Smooth muscle cell (in vitro differentiated cells): ENCODE measurements at regions not wholly inside any gene's neighbourhood (a gene's known extent, or its start where the extent isn't known, plus 50 kb on each side); places are given as distances from the start of the nearest gene placed in this dataset.

ENCODE experiments used
- DNase-seq: peaks from one replicate; lab custom pipeline; 2025; ENCODE audit not compliant: unreplicated experiment; lab: John Stamatoyannopoulos, UW
- H2AFZ ChIP-seq: fragments of 200-600 bp; sonication (generic); 2 replicates; pipeline ENCODE4 v1.6.0; 2016; ENCODE audit warnings: antibody characterized with exemption, low read depth, mild to moderate bottlenecking
- H3F3A ChIP-seq: fragments of 200-600 bp; sonication (generic); 2 replicates; pipeline ENCODE4 v1.6.0; 2017; ENCODE audit warnings: antibody characterized with exemption, low read depth
- H3K27ac ChIP-seq: fragments of 200-600 bp; sonication (generic); 2 replicates; pipeline ENCODE4 v1.5.1; 2016; ENCODE audit warnings: low read depth, mild to moderate bottlenecking
- H3K27me3 ChIP-seq: fragments of 200-600 bp; sonication (generic); 2 replicates; pipeline ENCODE4 v1.6.1; 2016; ENCODE audit warnings: low read depth, mild to moderate bottlenecking
- H3K36me3 ChIP-seq: fragments of 200-600 bp; sonication (generic); 2 replicates; pipeline ENCODE4 v1.5.1; 2016; ENCODE audit warnings: low read depth
- H3K4me1 ChIP-seq: fragments of 200-600 bp; sonication (generic); 2 replicates; pipeline ENCODE4 v1.5.1; 2016; ENCODE audit warnings: low read depth
- H3K4me2 ChIP-seq: fragments of 200-600 bp; sonication (generic); 2 replicates; pipeline ENCODE4 v1.6.0; 2016; ENCODE audit warnings: mild to moderate bottlenecking
- H3K4me3 ChIP-seq: fragments of 200-600 bp; sonication (generic); 2 replicates; pipeline ENCODE4 v1.5.1; 2016; ENCODE audit warnings: mild to moderate bottlenecking
- H3K79me2 ChIP-seq: fragments of 200-600 bp; sonication (generic); 2 replicates; pipeline ENCODE4 v1.6.0; 2016; ENCODE audit warnings: low read depth, mild to moderate bottlenecking
- H3K9ac ChIP-seq: fragments of 200-600 bp; sonication (generic); 2 replicates; pipeline ENCODE4 v1.6.0; 2016; ENCODE audit warnings: low read depth
- H3K9me3 ChIP-seq: fragments of 200-600 bp; sonication (generic); replicated peaks from 2 replicates; pipeline ENCODE4 v1.5.1; 2016; ENCODE audit warnings: low read depth
- H4K20me1 ChIP-seq: fragments of 200-600 bp; sonication (generic); 2 replicates; pipeline ENCODE4 v1.6.0; 2016; ENCODE audit warnings: low read depth
- WGBS: methylation state at CpG from one replicate; pipeline ENCODE4 v1.1.7; 2016; ENCODE audit warnings: low lambda C conversion rate; 5-methylcytosine and 5-hydroxymethylcytosine counted together
- TF ChIP-seq, protein P1 (sequence below): fragments of 200-600 bp; sonication (generic); IDR thresholded peaks from 2 replicates; pipeline ENCODE4 v1.5.1; 2017; ENCODE audit warnings: borderline replicate concordance, mild to moderate bottlenecking, antibody characterized with exemption; ENCODE audit not compliant: insufficient read depth, poor library complexity, severe bottlenecking

DNA sequence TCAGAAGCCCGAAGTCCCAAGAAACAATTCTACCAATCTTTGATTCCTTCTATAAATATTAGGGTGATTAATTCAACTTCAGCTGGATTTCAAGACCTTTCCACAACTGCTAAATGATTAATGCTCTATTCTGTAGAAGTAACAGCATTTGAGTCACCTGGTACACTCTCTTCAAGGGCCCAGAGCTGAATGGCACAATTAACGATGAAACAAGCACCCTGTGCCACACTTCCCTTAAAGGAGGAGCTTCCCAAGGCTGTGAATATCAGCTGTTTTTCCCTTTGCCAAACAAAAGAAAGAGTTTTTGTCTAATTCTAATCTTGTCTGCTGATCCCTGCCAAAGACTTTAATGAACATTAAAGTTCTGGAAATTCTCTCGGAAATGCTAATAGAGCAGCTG lies 56.0 kb downstream of the BOD1L2 start:
- Histone ChIP-seq H4K20me1 (no peaks in the 10 kb centered on the region), H3K9me3 (no peaks in the 10 kb centered on the region), H2AFZ (no peak overlapping the region), H3F3A (no peaks in the 10 kb centered on the region), H3K9ac (no peak overlapping the region), H3K79me2 (no peaks in the 10 kb centered on the region), H3K4me1 (no peaks in the 10 kb centered on the region), H3K27me3 (no peaks in the 10 kb centered on the region), H3K27ac (no peak overlapping the region), H3K4me2 (no peak overlapping the region), H3K4me3 (no peak overlapping the region), H3K36me3 (no peaks in the 10 kb centered on the region)
- 90% methylated on average over 3 of the region's 3 CpGs for whole genome bisulfite sequencing
- no peak for DNase-seq
- TF ChIP-seq, protein P1, sequence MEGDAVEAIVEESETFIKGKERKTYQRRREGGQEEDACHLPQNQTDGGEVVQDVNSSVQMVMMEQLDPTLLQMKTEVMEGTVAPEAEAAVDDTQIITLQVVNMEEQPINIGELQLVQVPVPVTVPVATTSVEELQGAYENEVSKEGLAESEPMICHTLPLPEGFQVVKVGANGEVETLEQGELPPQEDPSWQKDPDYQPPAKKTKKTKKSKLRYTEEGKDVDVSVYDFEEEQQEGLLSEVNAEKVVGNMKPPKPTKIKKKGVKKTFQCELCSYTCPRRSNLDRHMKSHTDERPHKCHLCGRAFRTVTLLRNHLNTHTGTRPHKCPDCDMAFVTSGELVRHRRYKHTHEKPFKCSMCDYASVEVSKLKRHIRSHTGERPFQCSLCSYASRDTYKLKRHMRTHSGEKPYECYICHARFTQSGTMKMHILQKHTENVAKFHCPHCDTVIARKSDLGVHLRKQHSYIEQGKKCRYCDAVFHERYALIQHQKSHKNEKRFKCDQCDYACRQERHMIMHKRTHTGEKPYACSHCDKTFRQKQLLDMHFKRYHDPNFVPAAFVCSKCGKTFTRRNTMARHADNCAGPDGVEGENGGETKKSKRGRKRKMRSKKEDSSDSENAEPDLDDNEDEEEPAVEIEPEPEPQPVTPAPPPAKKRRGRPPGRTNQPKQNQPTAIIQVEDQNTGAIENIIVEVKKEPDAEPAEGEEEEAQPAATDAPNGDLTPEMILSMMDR = no peak

DNA sequence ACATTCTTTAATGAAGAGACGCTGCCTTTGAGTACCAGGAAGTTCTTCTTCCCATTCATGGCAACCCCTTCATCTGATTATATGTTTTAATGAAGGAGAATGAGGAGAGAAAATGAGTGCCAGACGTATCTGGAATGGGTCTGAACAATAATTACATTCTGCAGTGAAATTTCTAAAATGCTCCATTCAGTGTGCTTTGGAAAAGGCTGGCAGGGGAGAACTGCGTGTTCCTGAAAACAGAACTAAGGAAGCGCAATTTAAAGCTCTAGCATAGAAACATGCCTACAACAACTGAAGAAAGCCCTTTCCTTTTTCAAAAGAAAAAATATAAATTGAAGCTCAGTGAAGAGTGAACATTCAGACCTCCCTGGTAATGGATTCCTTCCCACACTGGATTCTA lies 58.8 kb downstream of the BOD1L2 start:
- WGBS = 83% methylated on average over 4 of the region's 4 CpGs
- Histone ChIP-seq H3K4me2 (no peak overlapping the region), H3K27me3 (no peaks in the 10 kb centered on the region), H3K27ac (no peak overlapping the region), H3K9ac (no peak overlapping the region), H4K20me1 (no peaks in the 10 kb centered on the region), H3K79me2 (no peaks in the 10 kb centered on the region), H3K4me1 (peaks cover 10% of the 10 kb centered on the region), H3K9me3 (no peaks in the 10 kb centered on the region), H2AFZ (no peak overlapping the region), H3F3A (no peaks in the 10 kb centered on the region), H3K4me3 (no peak overlapping the region), H3K36me3 (no peaks in the 10 kb centered on the region)
- TF ChIP-seq, protein P1 = no peak
- DNase-seq = no peak

DNA sequence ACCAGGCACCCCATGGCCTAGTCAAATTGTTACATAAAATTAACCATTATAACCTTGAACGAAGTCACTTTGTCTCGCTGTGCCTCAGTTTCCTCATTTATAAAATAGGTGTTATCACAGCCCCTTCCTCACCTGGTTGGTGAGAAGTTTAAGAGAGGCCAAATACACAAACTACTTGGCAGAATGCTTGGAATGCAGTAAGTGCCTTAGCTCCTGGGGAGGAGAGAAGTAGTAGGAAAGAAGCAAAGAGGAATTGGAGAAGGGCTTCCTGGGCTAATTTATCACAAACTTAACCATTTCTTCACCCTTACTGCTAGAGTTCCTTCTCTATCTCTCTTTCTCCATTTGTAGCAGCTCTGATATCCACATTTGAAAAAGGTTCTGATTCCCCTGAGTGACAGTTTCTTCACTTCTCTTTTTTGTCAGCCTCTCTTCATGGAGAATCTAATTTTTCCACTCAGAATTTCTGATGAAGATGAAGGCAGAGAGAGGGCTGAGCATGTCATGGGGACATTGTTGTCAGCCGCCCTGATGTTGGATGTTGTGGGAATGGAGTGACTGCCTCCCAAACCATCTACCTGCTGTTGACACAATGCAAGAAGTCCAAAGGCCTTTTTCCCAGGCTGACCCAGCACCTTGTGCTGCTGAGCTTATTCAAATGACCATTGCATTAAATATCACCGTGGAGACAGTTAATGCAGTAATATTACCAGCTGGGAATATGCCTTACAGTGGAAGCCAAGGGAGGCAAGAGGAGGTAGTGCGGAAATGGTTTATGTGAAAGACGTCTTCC lies 60.4 kb downstream of the BOD1L2 start:
- H3K79me2 ChIP-seq = no peaks in the 10 kb centered on the region
- no peaks in the 10 kb centered on the region for H3K9me3 ChIP-seq
- peaks cover 8% of the 10 kb centered on the region for H3F3A ChIP-seq
- no peaks in the 10 kb centered on the region for H4K20me1 ChIP-seq
- H3K4me2 ChIP-seq = no peak overlapping the region
- no peak overlapping the region for H3K9ac ChIP-seq
- no peaks in the 10 kb centered on the region for H3K36me3 ChIP-seq
- H3K27ac ChIP-seq = no peak overlapping the region
- no peaks in the 10 kb centered on the region for H3K27me3 ChIP-seq
- peaks cover 15% of the 10 kb centered on the region for H3K4me1 ChIP-seq
- no peak overlapping the region for H3K4me3 ChIP-seq
- TF ChIP-seq, protein P1 = no peak
- WGBS = 79% methylated on average over 6 of the region's 6 CpGs
- no peak overlapping the region for H2AFZ ChIP-seq
- no peak for DNase-seq

DNA sequence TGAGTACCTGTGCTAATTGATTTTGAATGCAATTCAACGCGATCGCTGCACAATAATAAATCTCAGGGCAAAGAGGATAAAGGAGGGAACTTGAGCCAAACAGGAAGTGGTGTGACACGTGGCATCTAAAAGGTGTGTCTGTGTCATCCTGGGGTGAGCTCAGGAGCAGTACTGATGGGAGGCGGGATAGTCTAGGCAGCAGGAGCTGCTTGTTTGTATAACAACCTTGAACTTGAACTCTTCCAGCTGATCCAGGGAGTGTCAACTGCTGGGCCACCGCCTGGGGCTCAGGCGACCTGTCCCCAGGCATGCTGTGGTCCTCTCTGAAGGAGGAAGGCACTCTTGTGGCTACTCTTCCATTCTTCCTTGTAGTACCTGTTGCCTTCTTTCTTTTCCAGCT lies 61.2 kb downstream of the BOD1L2 start:
- H3K27ac ChIP-seq = no peak overlapping the region
- H3K79me2 ChIP-seq = no peaks in the 10 kb centered on the region
- H3K4me2 ChIP-seq = no peak overlapping the region
- no peaks in the 10 kb centered on the region for H3K36me3 ChIP-seq
- 82% methylated on average over 7 of the region's 7 CpGs for WGBS
- no peaks in the 10 kb centered on the region for H3K27me3 ChIP-seq
- no peak for DNase-seq
- H3K9ac ChIP-seq = no peak overlapping the region
- H3F3A ChIP-seq = peaks cover 8% of the 10 kb centered on the region
- TF ChIP-seq, protein P1 = no peak
- H3K4me1 ChIP-seq = peaks cover 15% of the 10 kb centered on the region
- no peaks in the 10 kb centered on the region for H4K20me1 ChIP-seq
- no peak overlapping the region for H3K4me3 ChIP-seq
- no peaks in the 10 kb centered on the region for H3K9me3 ChIP-seq
- no peak overlapping the region for H2AFZ ChIP-seq
